Raji (cell line): ENCODE measurements at regions not wholly inside any gene's neighbourhood (a gene's known extent, or its start where the extent isn't known, plus 50 kb on each side); places are given as distances from the start of the nearest gene placed in this dataset.
A peak's percentile ranks its signal among the peaks of the same experiment; 100 is the strongest.

Experiments
- POLR2A ChIP-seq: IDR thresholded peaks from 2 replicates; pipeline ENCODE4 v1.6.1; 2011; ENCODE audit warnings: low read depth, low read length, control low read depth; ENCODE audit not compliant: insufficient read depth

- no peak for TF ChIP-seq POLR2A
Measured at GRCh38 chr3:42019953-42020260, 58.0 kb upstream of the ULK4 start.

GRCh38 chr3:42019144-42019952, 57.4 kb upstream of the ULK4 start:
- TF ChIP-seq POLR2A: no peak

- TF ChIP-seq POLR2A: no peak
Measured at GRCh38 chr3:42014921-42015533, 53.1 kb upstream of the ULK4 start.

GRCh38 chr3:42014458-42014920, 52.6 kb upstream of the ULK4 start:
- no peak for TF ChIP-seq POLR2A

- no peak; the same call in 1 of the 2 replicates for TF ChIP-seq POLR2A
Measured at GRCh38 chr3:42013691-42014457, 52.0 kb upstream of the ULK4 start.

- TF ChIP-seq POLR2A: peak; percentile 87
Measured at GRCh38 chr3:42012935-42013690, 51.2 kb upstream of the ULK4 start.

GRCh38 chr3:42012383-42012934, 50.6 kb upstream of the ULK4 start:
- TF ChIP-seq POLR2A: no peak
